ENCODE measurements at regions not wholly inside any gene's neighbourhood (a gene's known extent, or its start where the extent isn't known, plus 50 kb on each side); places are given as distances from the start of the nearest gene placed in this dataset.

DNA sequence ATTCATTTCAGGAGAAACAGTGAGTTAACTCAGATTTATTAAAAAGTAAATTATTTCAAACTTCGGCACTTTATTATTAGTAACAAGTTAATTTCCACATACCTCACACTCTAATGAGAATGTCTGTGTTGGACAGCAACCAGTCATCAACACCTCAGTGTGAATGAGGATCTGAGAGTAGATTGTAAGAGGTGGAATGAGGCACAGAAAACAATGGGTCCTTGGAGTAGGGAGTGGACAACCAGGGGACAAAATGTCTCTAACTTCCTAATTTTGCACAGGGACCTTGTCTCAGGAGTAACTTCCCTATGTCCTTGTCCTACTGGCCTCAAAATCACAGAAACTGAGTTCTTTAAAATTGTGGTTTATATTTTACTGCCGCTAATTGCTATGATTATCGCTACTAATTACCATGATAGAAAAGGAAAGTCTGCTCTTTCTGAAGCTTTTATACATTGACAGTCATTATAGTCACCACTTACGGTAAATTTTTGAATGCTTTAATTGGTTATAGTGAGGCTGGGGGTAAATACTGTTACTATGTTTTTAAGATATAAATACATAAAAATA lies 82.2 kb upstream of the LRPPRC start:
- DNase-seq (ENCODE audit: low read depth, low spot score): no peak
- Mint-ChIP-seq H3K27me3 (ENCODE audit: low read depth) (no peaks in the 10 kb centered on the region), H3K9me3 (no peaks in the 10 kb centered on the region), H3K36me3 (ENCODE audit: low read depth) (no peaks in the 10 kb centered on the region), H3K4me1 (no peaks in the 10 kb centered on the region), H3K27ac (ENCODE audit: unreplicated experiment) (no peak overlapping the region), H3K4me3 (no peak overlapping the region)
- TF ChIP-seq, protein P1, sequence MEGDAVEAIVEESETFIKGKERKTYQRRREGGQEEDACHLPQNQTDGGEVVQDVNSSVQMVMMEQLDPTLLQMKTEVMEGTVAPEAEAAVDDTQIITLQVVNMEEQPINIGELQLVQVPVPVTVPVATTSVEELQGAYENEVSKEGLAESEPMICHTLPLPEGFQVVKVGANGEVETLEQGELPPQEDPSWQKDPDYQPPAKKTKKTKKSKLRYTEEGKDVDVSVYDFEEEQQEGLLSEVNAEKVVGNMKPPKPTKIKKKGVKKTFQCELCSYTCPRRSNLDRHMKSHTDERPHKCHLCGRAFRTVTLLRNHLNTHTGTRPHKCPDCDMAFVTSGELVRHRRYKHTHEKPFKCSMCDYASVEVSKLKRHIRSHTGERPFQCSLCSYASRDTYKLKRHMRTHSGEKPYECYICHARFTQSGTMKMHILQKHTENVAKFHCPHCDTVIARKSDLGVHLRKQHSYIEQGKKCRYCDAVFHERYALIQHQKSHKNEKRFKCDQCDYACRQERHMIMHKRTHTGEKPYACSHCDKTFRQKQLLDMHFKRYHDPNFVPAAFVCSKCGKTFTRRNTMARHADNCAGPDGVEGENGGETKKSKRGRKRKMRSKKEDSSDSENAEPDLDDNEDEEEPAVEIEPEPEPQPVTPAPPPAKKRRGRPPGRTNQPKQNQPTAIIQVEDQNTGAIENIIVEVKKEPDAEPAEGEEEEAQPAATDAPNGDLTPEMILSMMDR (conservative IDR thresholded peaks at IDR 0.05): no peak

DNA sequence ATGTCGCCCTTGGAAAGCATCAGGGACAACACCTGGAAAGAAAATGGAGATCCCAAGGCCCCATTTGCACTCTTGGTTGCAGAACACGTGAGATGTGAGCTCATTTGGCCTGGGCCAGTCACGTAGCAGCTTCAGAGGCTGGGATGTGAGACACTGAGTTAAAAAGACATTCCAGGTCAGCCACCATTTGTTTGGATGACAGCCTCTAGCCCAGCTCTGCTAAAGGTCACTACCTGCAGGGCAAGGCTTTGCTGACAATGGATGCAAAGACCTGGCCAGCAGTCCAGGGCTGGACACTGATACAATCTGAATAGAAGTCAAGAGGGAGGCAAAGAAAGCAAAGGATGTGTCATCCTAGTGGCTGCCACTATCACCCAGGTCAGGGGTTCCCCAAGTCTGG lies 83.9 kb upstream of the LRPPRC start:
- H3K4me1 Mint-ChIP-seq: no peaks in the 10 kb centered on the region
- H3K27ac Mint-ChIP-seq (ENCODE audit: unreplicated experiment): no peak overlapping the region
- H3K27me3 Mint-ChIP-seq (ENCODE audit: low read depth): no peaks in the 10 kb centered on the region
- H3K36me3 Mint-ChIP-seq (ENCODE audit: low read depth): no peaks in the 10 kb centered on the region
- no peak overlapping the region for H3K4me3 Mint-ChIP-seq
- H3K9me3 Mint-ChIP-seq: no peaks in the 10 kb centered on the region
- DNase-seq (ENCODE audit: low read depth, low spot score): no peak
- TF ChIP-seq, protein P1 (conservative IDR thresholded peaks at IDR 0.05): no peak

DNA sequence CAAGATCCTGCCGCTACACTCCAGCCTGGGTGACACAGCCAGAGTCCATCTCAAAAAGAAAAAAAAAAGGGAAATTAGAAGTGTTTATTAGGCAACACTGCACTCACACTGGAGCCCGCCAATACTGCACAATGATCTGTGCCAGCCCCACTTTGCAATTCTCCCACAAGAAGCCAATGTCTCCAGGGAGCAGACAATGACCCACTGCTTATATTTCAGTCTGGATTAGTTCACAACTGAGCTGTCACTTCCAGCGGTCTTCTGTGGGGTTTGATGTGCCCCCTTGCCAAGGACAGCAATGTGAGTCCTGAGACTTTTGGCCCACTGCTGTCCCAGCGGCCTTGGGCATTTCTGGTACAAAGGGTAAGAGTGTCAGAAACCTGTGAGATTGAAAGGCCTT lies 85.6 kb upstream of the PPM1B start:
- DNase-seq (ENCODE audit: low read depth, low spot score): no peak
- peak overlapping the region; percentile 17 for H3K27ac Mint-ChIP-seq (ENCODE audit: unreplicated experiment)
- no peak overlapping the region for H3K4me3 Mint-ChIP-seq
- TF ChIP-seq, protein P1 (conservative IDR thresholded peaks at IDR 0.05): no peak
- H3K4me1 Mint-ChIP-seq: peaks cover 4% of the 10 kb centered on the region
- H3K36me3 Mint-ChIP-seq (ENCODE audit: low read depth): no peaks in the 10 kb centered on the region
- no peaks in the 10 kb centered on the region for H3K9me3 Mint-ChIP-seq
- H3K27me3 Mint-ChIP-seq (ENCODE audit: low read depth): no peaks in the 10 kb centered on the region

DNA sequence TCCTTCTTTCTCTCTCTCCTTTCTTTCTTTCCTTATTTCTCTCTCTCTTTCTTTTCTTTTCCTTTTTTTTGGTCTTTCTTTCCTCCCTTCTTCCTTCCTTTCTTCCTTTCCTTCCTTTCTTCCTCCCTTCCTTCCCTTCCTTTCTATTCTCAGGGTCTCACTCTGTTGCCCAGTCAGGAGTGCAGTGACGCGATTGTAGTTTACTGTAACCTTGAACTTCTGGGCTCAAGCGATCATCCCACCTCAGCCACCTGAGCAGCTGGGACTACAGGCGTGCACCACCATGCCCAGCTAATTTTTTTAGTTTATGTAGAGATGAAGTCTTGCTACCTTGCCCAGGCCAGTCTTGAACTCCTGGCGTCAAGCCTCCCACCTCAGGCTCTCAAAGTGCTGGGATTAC lies 83.8 kb upstream of the PPM1B start:
- TF ChIP-seq, protein P1 (conservative IDR thresholded peaks at IDR 0.05): no peak
- no peaks in the 10 kb centered on the region for H3K27me3 Mint-ChIP-seq (ENCODE audit: low read depth)
- DNase-seq (ENCODE audit: low read depth, low spot score): no peak
- peaks cover 4% of the 10 kb centered on the region for H3K4me1 Mint-ChIP-seq
- no peaks in the 10 kb centered on the region for H3K36me3 Mint-ChIP-seq (ENCODE audit: low read depth)
- no peaks in the 10 kb centered on the region for H3K9me3 Mint-ChIP-seq
- no peak overlapping the region for H3K27ac Mint-ChIP-seq (ENCODE audit: unreplicated experiment)
- H3K4me3 Mint-ChIP-seq: no peak overlapping the region

DNA sequence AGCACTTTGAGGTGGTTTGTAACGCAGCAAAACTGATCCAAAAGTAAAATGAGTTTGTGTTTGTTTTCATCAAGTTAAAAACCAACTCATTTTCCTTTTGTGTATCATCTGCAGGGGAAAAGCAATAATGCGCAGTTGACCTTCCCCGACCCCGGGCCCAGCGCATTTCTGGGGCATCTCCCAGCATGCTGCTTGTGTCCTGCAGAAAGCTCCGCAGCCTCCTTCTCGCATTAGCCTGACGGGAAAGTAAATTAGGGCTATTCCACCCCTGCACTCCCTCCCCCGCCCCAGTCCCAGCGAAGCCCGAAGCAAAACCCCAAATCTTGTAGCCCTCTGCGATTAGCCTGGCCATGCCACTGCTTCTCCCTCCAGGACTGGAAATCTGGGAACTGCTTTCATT lies 82.0 kb upstream of the PPM1B start:
- H3K27ac Mint-ChIP-seq (ENCODE audit: unreplicated experiment): no peak overlapping the region
- no peak overlapping the region for H3K4me3 Mint-ChIP-seq
- H3K36me3 Mint-ChIP-seq (ENCODE audit: low read depth): no peaks in the 10 kb centered on the region
- no peak for DNase-seq (ENCODE audit: low read depth, low spot score)
- TF ChIP-seq, protein P1 (conservative IDR thresholded peaks at IDR 0.05): no peak
- peaks cover 4% of the 10 kb centered on the region for H3K4me1 Mint-ChIP-seq
- no peaks in the 10 kb centered on the region for H3K9me3 Mint-ChIP-seq
- no peaks in the 10 kb centered on the region for H3K27me3 Mint-ChIP-seq (ENCODE audit: low read depth)

All from neural crest cell (in vitro differentiated cells).